ENCODE measurements at regions not wholly inside any gene's neighbourhood (a gene's known extent, or its start where the extent isn't known, plus 50 kb on each side); places are given as distances from the start of the nearest gene placed in this dataset.
A peak's percentile ranks its signal among the peaks of the same experiment; 100 is the strongest.

DNA sequence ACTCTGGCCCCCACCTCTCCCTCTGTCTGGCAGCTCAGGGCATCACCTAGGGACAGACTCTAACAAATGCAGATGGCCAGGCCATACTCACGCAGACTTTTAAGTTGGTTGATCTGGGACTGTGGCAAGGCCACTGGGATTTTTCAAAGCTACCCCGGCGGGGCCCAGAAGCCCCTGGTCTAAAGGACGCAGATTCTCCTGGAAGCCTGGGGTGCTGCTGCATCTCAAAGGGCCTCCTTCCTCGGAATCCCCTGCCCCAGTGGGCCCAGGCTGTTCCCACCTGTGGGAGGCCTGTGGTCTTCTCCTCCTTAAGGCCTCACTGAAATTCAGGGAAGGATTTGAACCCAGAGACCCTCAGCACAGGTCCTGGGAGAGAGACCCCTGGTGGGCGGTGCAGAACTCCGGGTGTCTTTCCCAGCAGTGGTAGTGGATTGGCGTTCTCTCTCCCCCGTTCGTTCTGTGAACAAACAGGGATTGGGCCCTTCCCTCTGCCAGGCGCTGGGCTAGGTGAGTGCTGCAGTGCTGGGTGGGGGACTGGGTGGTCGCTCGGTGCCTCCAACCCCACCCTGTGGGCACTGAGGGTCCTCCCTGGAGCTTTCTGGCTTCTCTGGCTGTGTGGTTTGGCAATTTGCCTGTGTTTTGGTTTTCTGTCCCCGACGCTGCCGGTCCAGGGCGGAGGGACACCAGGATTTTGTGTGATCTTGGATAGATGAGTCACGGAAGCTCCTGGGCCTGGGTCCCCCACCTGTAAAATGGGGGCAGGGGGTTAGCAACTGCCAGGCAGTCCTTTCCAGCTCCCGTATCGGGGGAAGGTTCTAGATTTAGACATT, 160.5 kb upstream of the GSE1 start:
- ChIA-PET CTCF (interaction anchor here (0.7 to 1.8 kb wide), 7 partner anchors 11 to 338 kb away, joined by 3 to 10 read pairs (median 4); no protein-coding TSS in a partner anchor), POLR2A (no interaction called here)
- DNase-seq = no peak
- H3K4me2 ChIP-seq = no peak overlapping the region
- WGBS (ENCODE audit: low lambda C conversion rate) = 95% methylated on average over 11 of the region's 20 CpGs
- H3K4me3 ChIP-seq (ENCODE audit: low read depth in 2 of 2, low read length in 1 of 2) = no peak overlapping the region
- H3K27ac ChIP-seq (ENCODE audit: low read depth in 2 of 2, low read length in 1 of 2) = no peak overlapping the region
- no peak overlapping the region for H2AFZ ChIP-seq (ENCODE audit: low read depth)
- H3K9me2 ChIP-seq = no peaks in the 10 kb centered on the region
- no peaks in the 10 kb centered on the region for H3K27me3 ChIP-seq (ENCODE audit: insufficient read depth)
- peaks cover 0 to 60% of the 10 kb centered on the region in 2 experiments; a peak in 2 of 4 replicates for H3K4me1 ChIP-seq (ENCODE audit: control insufficient read depth in 1 of 2, insufficient read depth in 2 of 2, low read depth in 1 of 2, low read length in 1 of 2)
- H3F3A ChIP-seq (replicated peaks; ENCODE audit: insufficient read depth) = no peaks in the 10 kb centered on the region
- no peaks in the 10 kb centered on the region for H3K36me3 ChIP-seq (replicated peaks in 1 of 2; ENCODE audit: control insufficient read depth in 1 of 2, insufficient read depth in 2 of 2, low read length in 1 of 2)
- no peaks in the 10 kb centered on the region for H3K9me3 ChIP-seq
- H3K79me2 ChIP-seq (ENCODE audit: insufficient read depth) = no peaks in the 10 kb centered on the region
- no peak overlapping the region for H3K9ac ChIP-seq
- 0 out of 2 replicates have a peak, but pooled peaks cover 7% of the 10 kb centered on the region for H4K20me1 ChIP-seq (ENCODE audit: insufficient read depth)
- TF ChIP-seq, protein P1, sequence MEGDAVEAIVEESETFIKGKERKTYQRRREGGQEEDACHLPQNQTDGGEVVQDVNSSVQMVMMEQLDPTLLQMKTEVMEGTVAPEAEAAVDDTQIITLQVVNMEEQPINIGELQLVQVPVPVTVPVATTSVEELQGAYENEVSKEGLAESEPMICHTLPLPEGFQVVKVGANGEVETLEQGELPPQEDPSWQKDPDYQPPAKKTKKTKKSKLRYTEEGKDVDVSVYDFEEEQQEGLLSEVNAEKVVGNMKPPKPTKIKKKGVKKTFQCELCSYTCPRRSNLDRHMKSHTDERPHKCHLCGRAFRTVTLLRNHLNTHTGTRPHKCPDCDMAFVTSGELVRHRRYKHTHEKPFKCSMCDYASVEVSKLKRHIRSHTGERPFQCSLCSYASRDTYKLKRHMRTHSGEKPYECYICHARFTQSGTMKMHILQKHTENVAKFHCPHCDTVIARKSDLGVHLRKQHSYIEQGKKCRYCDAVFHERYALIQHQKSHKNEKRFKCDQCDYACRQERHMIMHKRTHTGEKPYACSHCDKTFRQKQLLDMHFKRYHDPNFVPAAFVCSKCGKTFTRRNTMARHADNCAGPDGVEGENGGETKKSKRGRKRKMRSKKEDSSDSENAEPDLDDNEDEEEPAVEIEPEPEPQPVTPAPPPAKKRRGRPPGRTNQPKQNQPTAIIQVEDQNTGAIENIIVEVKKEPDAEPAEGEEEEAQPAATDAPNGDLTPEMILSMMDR (IDR thresholded peaks at IDR 0.05) = 0 out of 2 replicates have a peak, but pooled peaks have one; percentile 13
- no peak for TF ChIP-seq EZH2phosphoT487 (IDR thresholded peaks at IDR 0.05; ENCODE audit: borderline replicate concordance, low read depth)
- no peak for TF ChIP-seq RCOR1 (IDR thresholded peaks at IDR 0.05; ENCODE audit: low read length)

DNA sequence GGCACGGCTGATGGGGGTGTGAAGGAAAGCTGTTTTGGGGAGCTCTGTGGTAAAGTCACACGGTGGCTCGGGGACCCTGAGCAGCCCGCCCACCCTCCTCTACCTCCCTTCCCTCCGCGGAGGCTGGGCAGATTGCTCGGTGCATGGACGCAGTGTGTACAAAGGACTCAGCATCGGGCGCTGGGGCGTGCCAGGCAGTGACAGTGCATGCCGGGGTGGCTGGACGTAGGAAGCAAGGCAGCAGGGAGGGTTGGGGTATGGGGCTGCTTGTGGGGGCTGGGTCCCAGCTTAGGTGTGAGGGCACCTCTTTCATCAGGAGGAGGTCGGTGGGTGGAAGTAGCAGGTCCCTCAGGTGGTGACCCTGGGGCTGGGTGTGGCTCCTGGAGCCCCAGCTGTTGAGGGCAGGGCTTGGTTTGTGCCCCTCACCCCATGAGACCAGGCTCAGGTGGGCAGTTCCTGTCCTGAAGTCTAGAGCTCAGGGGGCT, 159.9 kb upstream of the GSE1 start:
- no peaks in the 10 kb centered on the region for H3F3A ChIP-seq (replicated peaks; ENCODE audit: insufficient read depth)
- no peaks in the 10 kb centered on the region for H3K36me3 ChIP-seq (replicated peaks in 1 of 2; ENCODE audit: control insufficient read depth in 1 of 2, insufficient read depth in 2 of 2, low read length in 1 of 2)
- peaks cover 0 to 60% of the 10 kb centered on the region in 2 experiments; a peak in 2 of 4 replicates for H3K4me1 ChIP-seq (ENCODE audit: control insufficient read depth in 1 of 2, insufficient read depth in 2 of 2, low read depth in 1 of 2, low read length in 1 of 2)
- no peak for TF ChIP-seq GATA2 (CRISPR knock-in tag; IDR thresholded peaks at IDR 0.05)
- TF ChIP-seq FOXM1 (IDR thresholded peaks at IDR 0.05; ENCODE audit: low read depth) = no peak
- no peak for TF ChIP-seq NFIC (IDR thresholded peaks at IDR 0.05; ENCODE audit: borderline replicate concordance)
- TF ChIP-seq, protein P2, sequence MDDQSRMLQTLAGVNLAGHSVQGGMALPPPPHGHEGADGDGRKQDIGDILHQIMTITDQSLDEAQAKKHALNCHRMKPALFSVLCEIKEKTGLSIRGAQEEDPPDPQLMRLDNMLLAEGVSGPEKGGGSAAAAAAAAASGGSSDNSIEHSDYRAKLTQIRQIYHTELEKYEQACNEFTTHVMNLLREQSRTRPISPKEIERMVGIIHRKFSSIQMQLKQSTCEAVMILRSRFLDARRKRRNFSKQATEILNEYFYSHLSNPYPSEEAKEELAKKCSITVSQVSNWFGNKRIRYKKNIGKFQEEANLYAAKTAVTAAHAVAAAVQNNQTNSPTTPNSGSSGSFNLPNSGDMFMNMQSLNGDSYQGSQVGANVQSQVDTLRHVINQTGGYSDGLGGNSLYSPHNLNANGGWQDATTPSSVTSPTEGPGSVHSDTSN (IDR thresholded peaks at IDR 0.05) = no peak
- no peak for TF ChIP-seq YY1 (IDR thresholded peaks at IDR 0.05; ENCODE audit: low read depth)
- TF ChIP-seq MXI1 (IDR thresholded peaks at IDR 0.05; ENCODE audit: low read depth, low read length) = no peak
- TF ChIP-seq NRF1 (IDR thresholded peaks at IDR 0.05; ENCODE audit: low read depth, low read length) = no peak
- TF ChIP-seq ELF1 (IDR thresholded peaks at IDR 0.05) = no peak
- TF ChIP-seq TAF1 (IDR thresholded peaks at IDR 0.05; ENCODE audit: borderline replicate concordance, low read depth, low read length) = no peak
- no peaks in the 10 kb centered on the region for H3K9me3 ChIP-seq
- no peak overlapping the region for H2AFZ ChIP-seq (ENCODE audit: low read depth)
- no peaks in the 10 kb centered on the region for H3K27me3 ChIP-seq (ENCODE audit: insufficient read depth)
- CTCF ChIA-PET = interaction anchor here (1.0 to 1.8 kb wide), 6 partner anchors 11 to 157 kb away, joined by 3 to 10 read pairs (median 4); no protein-coding TSS in a partner anchor
- 90% methylated on average over 9 of the region's 14 CpGs for WGBS (ENCODE audit: low lambda C conversion rate)
- H3K9ac ChIP-seq = no peak overlapping the region
- DNase-seq = no peak
- 0 out of 2 replicates have a peak, but pooled peaks cover 10% of the 10 kb centered on the region for H4K20me1 ChIP-seq (ENCODE audit: insufficient read depth)
- H3K27ac ChIP-seq (ENCODE audit: low read depth in 2 of 2, low read length in 1 of 2) = no peak overlapping the region
- POLR2A ChIA-PET = interaction anchor here (1.0 kb wide), 1 partner anchor 9 kb away, joined by 3 read pairs; no protein-coding TSS in a partner anchor
- H3K9me2 ChIP-seq = no peaks in the 10 kb centered on the region
- H3K4me2 ChIP-seq = no peak overlapping the region
- H3K79me2 ChIP-seq (ENCODE audit: insufficient read depth) = no peaks in the 10 kb centered on the region
- H3K4me3 ChIP-seq (ENCODE audit: low read depth in 2 of 2, low read length in 1 of 2) = no peak overlapping the region
